ENCODE measurements at regions not wholly inside any gene's neighbourhood (a gene's known extent, or its start where the extent isn't known, plus 50 kb on each side); places are given as distances from the start of the nearest gene placed in this dataset.

DNA sequence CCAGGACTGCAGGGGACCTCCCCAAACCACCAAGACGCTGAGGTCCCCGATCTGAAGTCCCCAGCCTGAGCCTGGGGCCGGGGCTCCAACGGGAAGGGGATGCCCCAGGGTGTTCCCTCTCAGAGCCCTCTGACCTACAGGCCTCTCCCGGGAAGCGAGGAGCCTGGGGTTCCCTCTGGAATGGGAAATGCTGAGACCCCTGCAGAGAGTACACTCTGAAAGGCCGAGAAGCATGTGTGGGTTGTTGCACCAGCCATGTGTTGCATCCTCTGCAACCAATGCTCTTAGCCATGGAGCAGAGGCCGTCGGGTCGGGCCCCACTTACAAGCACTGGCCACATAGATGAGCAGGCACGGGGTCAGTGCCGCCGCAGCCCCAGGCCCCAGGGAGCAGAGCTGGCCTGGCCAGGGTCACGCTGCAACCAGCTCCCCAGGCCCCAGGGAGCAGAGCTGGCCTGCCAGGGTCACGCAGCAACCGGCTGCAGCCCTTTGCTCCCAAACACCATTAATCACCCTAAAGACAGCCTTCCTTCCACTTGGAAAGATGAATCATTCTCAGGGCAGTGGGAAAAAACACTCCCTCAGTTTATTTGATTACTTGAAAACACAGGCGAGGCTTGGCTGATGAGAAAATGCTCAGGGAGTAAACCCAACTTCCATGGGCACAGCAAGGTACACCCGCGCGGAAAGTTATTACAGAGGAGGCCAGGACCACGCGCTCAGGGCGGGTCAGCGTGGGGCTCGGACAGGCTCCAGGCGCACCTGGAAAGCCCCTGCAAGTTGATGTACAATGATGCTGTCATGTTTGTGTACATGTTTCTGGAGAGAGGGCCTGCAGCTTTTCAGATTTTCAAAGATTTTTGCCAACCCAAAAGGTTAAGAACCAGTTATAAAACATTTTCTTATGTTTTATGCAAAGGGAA, 78.0 kb upstream of the AFDN start:
- TF ChIP-seq, protein P1, sequence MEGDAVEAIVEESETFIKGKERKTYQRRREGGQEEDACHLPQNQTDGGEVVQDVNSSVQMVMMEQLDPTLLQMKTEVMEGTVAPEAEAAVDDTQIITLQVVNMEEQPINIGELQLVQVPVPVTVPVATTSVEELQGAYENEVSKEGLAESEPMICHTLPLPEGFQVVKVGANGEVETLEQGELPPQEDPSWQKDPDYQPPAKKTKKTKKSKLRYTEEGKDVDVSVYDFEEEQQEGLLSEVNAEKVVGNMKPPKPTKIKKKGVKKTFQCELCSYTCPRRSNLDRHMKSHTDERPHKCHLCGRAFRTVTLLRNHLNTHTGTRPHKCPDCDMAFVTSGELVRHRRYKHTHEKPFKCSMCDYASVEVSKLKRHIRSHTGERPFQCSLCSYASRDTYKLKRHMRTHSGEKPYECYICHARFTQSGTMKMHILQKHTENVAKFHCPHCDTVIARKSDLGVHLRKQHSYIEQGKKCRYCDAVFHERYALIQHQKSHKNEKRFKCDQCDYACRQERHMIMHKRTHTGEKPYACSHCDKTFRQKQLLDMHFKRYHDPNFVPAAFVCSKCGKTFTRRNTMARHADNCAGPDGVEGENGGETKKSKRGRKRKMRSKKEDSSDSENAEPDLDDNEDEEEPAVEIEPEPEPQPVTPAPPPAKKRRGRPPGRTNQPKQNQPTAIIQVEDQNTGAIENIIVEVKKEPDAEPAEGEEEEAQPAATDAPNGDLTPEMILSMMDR (IDR thresholded peaks at IDR 0.05), result no peak
- TF ChIP-seq POLR2A (IDR thresholded peaks at IDR 0.05), result no peak
- TF ChIP-seq POLR2AphosphoS5 (IDR thresholded peaks at IDR 0.05), result no peak
- no peak for TF ChIP-seq EP300 (IDR thresholded peaks at IDR 0.05)
